DMS53 treated with DMSO at 0.1 percent for 48 hours (cell line): ENCODE measurements at regions not wholly inside any gene's neighbourhood (a gene's known extent, or its start where the extent isn't known, plus 50 kb on each side); places are given as distances from the start of the nearest gene placed in this dataset.
"Not testable (repeated sequence)": the region's sequence is repeated elsewhere in the genome, so short reads cannot be mapped to it uniquely, and the experiment has no call there.

Experiments used
- DNase-seq: peaks from one replicate; lab custom pipeline; 2025; ENCODE audit not compliant: unreplicated experiment; lab: John Stamatoyannopoulos, UW

- DNase-seq = no peak
Measured at GRCh38 chr1:197985351-197985750, 68.2 kb downstream of the LHX9 start.

- no peak for DNase-seq
Measured at GRCh38 chr1:197986817-197987216, 69.6 kb downstream of the LHX9 start.

GRCh38 chr1:197987294-197987693 is 70.1 kb downstream of the LHX9 start:
- DNase-seq = no peak

GRCh38 chr1:197988581-197988980 is 71.4 kb downstream of the LHX9 start:
- DNase-seq = not testable (repeated sequence)

- no peak for DNase-seq
Measured at GRCh38 chr1:197989058-197989457, 71.9 kb downstream of the LHX9 start.

- DNase-seq = no peak
Measured at GRCh38 chr1:197991594-197991993, 74.4 kb downstream of the LHX9 start.

GRCh38 chr1:197994907-197995407 is 77.8 kb downstream of the LHX9 start:
- DNase-seq = peak; percentile 84

- no peak for DNase-seq
Measured at GRCh38 chr1:197995408-197996258, 78.5 kb downstream of the LHX9 start.

- DNase-seq = not testable (repeated sequence)
Measured at GRCh38 chr1:197996259-197996512, 79.0 kb downstream of the LHX9 start.

- no peak for DNase-seq
Measured at GRCh38 chr1:197998110-197998509, 80.9 kb downstream of the LHX9 start.

- no peak for DNase-seq
Measured at GRCh38 chr1:198001776-198002408, 84.7 kb downstream of the LHX9 start.

GRCh38 chr1:198003468-198003867 is 86.3 kb downstream of the LHX9 start:
- peak; percentile 5 for DNase-seq

GRCh38 chr1:198007011-198007410 is 89.8 kb downstream of the LHX9 start:
- DNase-seq = no peak

GRCh38 chr1:198007687-198008607 is 90.8 kb downstream of the LHX9 start:
- no peak for DNase-seq

- no peak for DNase-seq
Measured at GRCh38 chr1:198014355-198014754, 97.2 kb downstream of the LHX9 start.

- DNase-seq = no peak
Measured at GRCh38 chr1:198015309-198015708, 98.1 kb downstream of the LHX9 start.

- DNase-seq = no peak
Measured at GRCh38 chr1:198018529-198018928, 101.4 kb downstream of the LHX9 start.

GRCh38 chr1:198019126-198019525 is 102.0 kb downstream of the LHX9 start:
- DNase-seq = no peak

GRCh38 chr1:198024336-198024735 is 107.2 kb downstream of the LHX9 start:
- DNase-seq = no peak

GRCh38 chr1:198024782-198025181 is 107.6 kb downstream of the LHX9 start:
- peak; percentile 44 for DNase-seq

- DNase-seq = no peak
Measured at GRCh38 chr1:198030682-198031081, 113.5 kb downstream of the LHX9 start.
